Gastroesophageal sphincter (tissue), 3 donors: ENCODE measurements at regions not wholly inside any gene's neighbourhood (a gene's known extent, or its start where the extent isn't known, plus 50 kb on each side); places are given as distances from the start of the nearest gene placed in this dataset.
A peak's percentile ranks its signal among the peaks of the same experiment; 100 is the strongest.

ENCODE experiments used
- CTCF ChIP-seq, 4 experiments: fragments of 200-600 bp in 2 of 4; fragments of 450-650 bp in 2 of 4; sonication (generic) in 1 of 4; IDR thresholded peaks; one replicate each; pipeline ENCODE4 v1.5.1; 2017 to 2019; ENCODE audit warnings: antibody characterized with exemption in 4 of 4, mild to moderate bottlenecking in 2 of 4, moderate library complexity in 2 of 4
- EP300 ChIP-seq: sonication (generic); formaldehyde crosslinking; IDR thresholded peaks from one replicate; pipeline ENCODE4 v1.6.1; 2017; ENCODE audit warnings: antibody characterized with exemption, mild to moderate bottlenecking
- POLR2A ChIP-seq, 2 donors: fragments of 450-650 bp; IDR thresholded peaks; one replicate each; pipeline ENCODE4 v1.6.1; 2017; ENCODE audit warnings: antibody characterized with exemption in 2 of 2, mild to moderate bottlenecking in 2 of 2, moderate library complexity in 1 of 2
- POLR2AphosphoS5 ChIP-seq: sonication (generic); formaldehyde crosslinking; IDR thresholded peaks from one replicate; pipeline ENCODE4 v1.6.1; 2017; ENCODE audit warnings: antibody characterized with exemption

- TF ChIP-seq CTCF (IDR thresholded peaks at IDR 0.05) (peak in 2 of 4 experiments; percentile 6 to 44), POLR2A (IDR thresholded peaks at IDR 0.05) (no peak), EP300 (no peak), POLR2AphosphoS5 (no peak)
Measured at GRCh38 chr3:94303897-94304296, 241.0 kb downstream of the NSUN3 start.
